H1 (cell line): ENCODE measurements at regions not wholly inside any gene's neighbourhood (a gene's known extent, or its start where the extent isn't known, plus 50 kb on each side); places are given as distances from the start of the nearest gene placed in this dataset.

ENCODE experiments used
- CTCF ChIA-PET: fragments of 300-600 bp; sonication (Branson Sonifier 250); formaldehyde crosslinking; loops from one replicate; lab custom pipeline; 2021; ENCODE audit not compliant: partially characterized antibody; lab: Charles Lee
- POLR2A ChIA-PET: fragments of 300-600 bp; sonication (Branson Sonifier 250); formaldehyde crosslinking; loops from one replicate; lab custom pipeline; 2021; ENCODE audit warnings: inconsistent platforms; ENCODE audit not compliant: partially characterized antibody; lab: Charles Lee
- DNase-seq, 2 experiments: peaks; one replicate each; pipeline versions ENCODE4 v3.0.0 to v3.0.0-alpha.2; 2010 to 2022; ENCODE audit warnings: low spot score in 2 of 2, low read depth in 1 of 2, mixed read lengths in 1 of 2
- FAIRE-seq: peaks from 2 replicates; lab custom pipeline; 2011; peaks lifted over from hg19 to GRCh38; lab: Jason Lieb, UNC
- H2AFZ ChIP-seq: 2 replicates; pipeline ENCODE4 v1.8.1; 2012; ENCODE audit warnings: low read length, inconsistent platforms
- H2AK5ac ChIP-seq: 2 replicates; pipeline ENCODE4 v1.6.1; 2013; ENCODE audit warnings: low read depth, low read length
- H2BK120ac ChIP-seq: replicated peaks from 2 replicates; pipeline ENCODE3; 2013; ENCODE audit warnings: low read depth, low read length, inconsistent platforms
- H2BK12ac ChIP-seq: 2 replicates; pipeline ENCODE4 v1.6.1; 2013; ENCODE audit warnings: low read depth, low read length
- H2BK15ac ChIP-seq: 2 replicates; pipeline ENCODE4 v1.6.1; 2013; ENCODE audit warnings: low read length
- H2BK20ac ChIP-seq: 2 replicates; pipeline ENCODE4 v1.6.1; 2013; ENCODE audit warnings: low read length
- H2BK5ac ChIP-seq: 2 replicates; pipeline ENCODE4 v1.6.1; 2013; ENCODE audit warnings: low read depth, low read length
- H3K14ac ChIP-seq: 2 replicates; pipeline ENCODE4 v1.6.1; 2013; ENCODE audit warnings: inconsistent platforms; ENCODE audit not compliant: insufficient read length
- H3K18ac ChIP-seq: 2 replicates; pipeline ENCODE4 v1.6.1; 2013; ENCODE audit warnings: low read length; ENCODE audit errors: extremely low read depth
- H3K23ac ChIP-seq: 2 replicates; pipeline ENCODE4 v1.6.1; 2013; ENCODE audit warnings: inconsistent platforms; ENCODE audit not compliant: insufficient read length
- H3K23me2 ChIP-seq: 2 replicates; pipeline ENCODE4 v1.6.1; 2013; ENCODE audit warnings: low read depth, low read length
- H3K27ac ChIP-seq: 2 replicates; pipeline ENCODE4 v1.6.1; 2011; ENCODE audit warnings: low read depth, low read length, inconsistent platforms
- H3K27me3 ChIP-seq, 4 experiments: replicated peaks in 1 of 4; 1 replicate in 1 of 4; 2 replicates in 3 of 4; pipeline versions ENCODE4 v1.6.1 to v1.8.1; 2011 to 2013; ENCODE audit warnings: low read length in 3 of 4, mild to moderate bottlenecking in 3 of 4, inconsistent platforms in 2 of 4, mixed read lengths in 2 of 4, moderate library complexity in 1 of 4; ENCODE audit not compliant: control insufficient read depth in 3 of 4, insufficient read depth in 3 of 4; ENCODE audit errors: extremely low read depth in 1 of 4
- H3K36me3 ChIP-seq, 4 experiments: 2 replicates each; pipeline versions ENCODE4 v1.6.1 to v1.8.1; 2011 to 2013; ENCODE audit warnings: mild to moderate bottlenecking in 4 of 4, low read length in 3 of 4, moderate library complexity in 2 of 4, control low read depth in 1 of 4, inconsistent platforms in 1 of 4; ENCODE audit not compliant: insufficient read depth in 4 of 4, control insufficient read depth in 2 of 4
- H3K4ac ChIP-seq: replicated peaks from 2 replicates; pipeline ENCODE3; 2013; ENCODE audit warnings: low read length, low read depth, mixed read lengths, inconsistent platforms; ENCODE audit not compliant: insufficient read length
- H3K4me1 ChIP-seq, 4 experiments: replicated peaks in 1 of 4; 1 replicate in 1 of 4; 2 replicates in 3 of 4; pipeline versions ENCODE4 v1.6.1 to v1.8.1; 2011 to 2013; ENCODE audit warnings: low read length in 3 of 4, inconsistent platforms in 2 of 4, mixed read lengths in 1 of 4; ENCODE audit not compliant: insufficient read depth in 4 of 4, control insufficient read depth in 3 of 4
- H3K4me2 ChIP-seq, 2 experiments: 2 replicates each; pipeline versions ENCODE4 v1.6.1 to v1.8.1; 2011 to 2013; ENCODE audit warnings: low read depth in 2 of 2, low read length in 2 of 2, control low read depth in 1 of 2, inconsistent platforms in 1 of 2, mild to moderate bottlenecking in 1 of 2; ENCODE audit not compliant: insufficient read depth in 1 of 2
- H3K4me3 ChIP-seq, 4 experiments: fragments of 200-600, 300-600 bp in 1 of 4; sonication (generic), shearing (Covaris generic), sonication (Bioruptor Twin) in 1 of 4; 2 replicates each; pipeline versions ENCODE4 v1.5.1 to v1.8.1; 2011 to 2016; ENCODE audit warnings: low read length in 4 of 4, low read depth in 3 of 4, control low read depth in 2 of 4, inconsistent platforms in 2 of 4, mild to moderate bottlenecking in 2 of 4, mixed read lengths in 1 of 4, moderate library complexity in 1 of 4; ENCODE audit not compliant: insufficient read depth in 2 of 4; ENCODE audit errors: extremely low read depth in 1 of 4
- H3K56ac ChIP-seq: replicated peaks from 2 replicates; pipeline ENCODE3; 2013; ENCODE audit warnings: low read depth, mild to moderate bottlenecking, mixed read lengths, low read length, inconsistent platforms; ENCODE audit not compliant: insufficient read length
- H3K79me1 ChIP-seq: 2 replicates; pipeline ENCODE4 v1.6.1; 2013; ENCODE audit warnings: low read depth, low read length, control low read depth
- H3K79me2 ChIP-seq, 2 experiments: 2 replicates each; pipeline versions ENCODE4 v1.6.1 to v1.8.1; 2012 to 2013; ENCODE audit warnings: low read length in 2 of 2, mild to moderate bottlenecking in 2 of 2, inconsistent platforms in 1 of 2; ENCODE audit not compliant: insufficient read depth in 2 of 2, control insufficient read depth in 1 of 2
- H3K9ac ChIP-seq, 4 experiments: replicated peaks in 1 of 4; 1 replicate in 1 of 4; 2 replicates in 3 of 4; pipeline versions ENCODE4 v1.6.1 to v1.8.1; 2011 to 2013; ENCODE audit warnings: low read depth in 3 of 4, low read length in 3 of 4, control low read depth in 2 of 4, mild to moderate bottlenecking in 2 of 4, moderate library complexity in 2 of 4, inconsistent platforms in 1 of 4; ENCODE audit errors: extremely low read depth in 1 of 4
- H3K9me3 ChIP-seq, 2 experiments: 2 replicates each; pipeline versions ENCODE4 v1.6.1 to v1.8.1; 2012 to 2013; ENCODE audit warnings: mild to moderate bottlenecking in 2 of 2, moderate library complexity in 2 of 2, control low read depth in 1 of 2, inconsistent platforms in 1 of 2, low read depth in 1 of 2, low read length in 1 of 2, mixed read lengths in 1 of 2; ENCODE audit not compliant: insufficient read depth in 2 of 2
- H4K20me1 ChIP-seq, 2 experiments: replicated peaks in 1 of 2; 2 replicates each; pipeline versions ENCODE3 to v1.8.1; 2011 to 2013; ENCODE audit warnings: inconsistent platforms in 2 of 2, low read length in 2 of 2, mild to moderate bottlenecking in 1 of 2; ENCODE audit not compliant: insufficient read depth in 2 of 2, control insufficient read depth in 1 of 2
- H4K5ac ChIP-seq: 2 replicates; pipeline ENCODE4 v1.6.1; 2013; ENCODE audit warnings: low read length, low read depth, mixed read lengths, inconsistent platforms; ENCODE audit not compliant: insufficient read length
- H4K8ac ChIP-seq: 2 replicates; pipeline ENCODE4 v1.8.0; 2013; ENCODE audit warnings: mild to moderate bottlenecking, moderate library complexity, low read length, inconsistent platforms; ENCODE audit not compliant: insufficient read depth; ENCODE audit errors: extremely low read depth
- H4K91ac ChIP-seq: replicated peaks from 2 replicates; pipeline ENCODE3; 2013; ENCODE audit warnings: low read length, mixed read lengths, inconsistent platforms; ENCODE audit not compliant: insufficient read length
- BCL11A ChIP-seq, 2 experiments: IDR thresholded peaks; one replicate each; pipeline ENCODE4 v1.6.1; 2011; ENCODE audit warnings: low read depth in 2 of 2, low read length in 2 of 2, mild to moderate bottlenecking in 2 of 2
- CHD1 ChIP-seq: IDR thresholded peaks from 2 replicates; pipeline ENCODE4 v1.6.1; 2012; ENCODE audit warnings: low read depth, low read length, improper control_type of control experiment
- E2F6 ChIP-seq: IDR thresholded peaks from 2 replicates; pipeline ENCODE4 v1.6.1; 2012; ENCODE audit warnings: inconsistent platforms
- FOSL1 ChIP-seq: IDR thresholded peaks from 2 replicates; pipeline ENCODE4 v1.6.1; 2011; ENCODE audit warnings: mild to moderate bottlenecking, low read depth, low read length, moderate library complexity; ENCODE audit not compliant: insufficient read depth
- GABPA ChIP-seq: IDR thresholded peaks from 2 replicates; pipeline ENCODE4 v1.6.1; 2011; ENCODE audit warnings: mild to moderate bottlenecking, low read length, moderate library complexity, borderline replicate concordance; ENCODE audit not compliant: insufficient read depth
- KDM1A ChIP-seq: fragments of 200-600, 300-600 bp; sonication (generic); IDR thresholded peaks from 2 replicates; pipeline ENCODE4 v1.7.1; 2016; ENCODE audit warnings: mild to moderate bottlenecking, low read length, borderline replicate concordance
- NRF1 ChIP-seq: IDR thresholded peaks from 2 replicates; pipeline ENCODE4 v1.6.1; 2011; ENCODE audit warnings: mild to moderate bottlenecking, low read depth, low read length, improper control_type of control experiment
- POU5F1 ChIP-seq: IDR thresholded peaks from 2 replicates; pipeline ENCODE4 v1.6.1; 2011; ENCODE audit warnings: low read depth, mild to moderate bottlenecking, low read length, moderate library complexity
- SP2 ChIP-seq: IDR thresholded peaks from 2 replicates; pipeline ENCODE4 v1.6.1; 2012; ENCODE audit warnings: mild to moderate bottlenecking, low read length, inconsistent platforms
- TBP ChIP-seq: IDR thresholded peaks from 2 replicates; pipeline ENCODE4 v1.6.1; 2011; ENCODE audit warnings: low read depth, low read length, improper control_type of control experiment
- TEAD4 ChIP-seq: IDR thresholded peaks from 2 replicates; pipeline ENCODE4 v1.6.1; 2012; ENCODE audit warnings: low read depth, low read length, inconsistent platforms, mixed read lengths
- WGBS, 2 experiments: shearing (Covaris generic) in 1 of 2; methylation state at CpG; one replicate each; pipeline versions ENCODE4 v1.1.6 to v1.1.7; 2013 to 2015; ENCODE audit warnings: low lambda C conversion rate in 2 of 2, mixed read lengths in 2 of 2, inconsistent platforms in 1 of 2, low coverage in 1 of 2, missing lambda C conversion rate in 1 of 2; ENCODE audit not compliant: insufficient replicate concordance in 2 of 2, insufficient coverage in 1 of 2, insufficient read length in 1 of 2; ENCODE audit errors: extremely low coverage in 1 of 2, missing lambda C conversion rate in 1 of 2; 5-methylcytosine and 5-hydroxymethylcytosine counted together

GRCh38 chr13:107906131-107906530, 309.2 kb downstream of the LIG4 start:
- H3K18ac ChIP-seq = no peak overlapping the region
- H2BK5ac ChIP-seq = no peak overlapping the region
- no peak overlapping the region for H3K4me2 ChIP-seq
- H3K27ac ChIP-seq = no peak overlapping the region
- H2BK120ac ChIP-seq = no peak overlapping the region
- H3K4ac ChIP-seq = no peak overlapping the region
- no peak overlapping the region for H3K23ac ChIP-seq
- H3K56ac ChIP-seq = no peak overlapping the region
- H4K8ac ChIP-seq = no peak overlapping the region
- no peaks in the 10 kb centered on the region for H3K9me3 ChIP-seq
- H3K79me1 ChIP-seq = no peaks in the 10 kb centered on the region
- no peak overlapping the region for H2BK20ac ChIP-seq
- no peak overlapping the region for H2BK15ac ChIP-seq
- H3K36me3 ChIP-seq = no peaks in the 10 kb centered on the region
- H3K4me1 ChIP-seq = no peaks in the 10 kb centered on the region
- H4K20me1 ChIP-seq = no peaks in the 10 kb centered on the region
- POLR2A ChIA-PET = no interaction called here
- H2BK12ac ChIP-seq = no peak overlapping the region
- H4K91ac ChIP-seq = no peak overlapping the region
- H3K9ac ChIP-seq = no peak overlapping the region
- H3K23me2 ChIP-seq = no peaks in the 10 kb centered on the region
- no peaks in the 10 kb centered on the region for H3K79me2 ChIP-seq
- H4K5ac ChIP-seq = no peak overlapping the region
- H3K4me3 ChIP-seq = no peak overlapping the region
- H2AK5ac ChIP-seq = no peak overlapping the region
- CTCF ChIA-PET = interaction anchor here (0.6 kb wide), 2 partner anchors 197 to 426 kb away, joined by 3 read pairs; no protein-coding TSS in a partner anchor
- WGBS, 2 experiments = 89% methylated on average over 5 of the region's 5 CpGs; no CpG with 5 or more reads in 1 of the 2 experiments
- FAIRE-seq (no peak), DNase-seq (no peak)
- H2AFZ ChIP-seq = no peak overlapping the region
- no peak overlapping the region for H3K14ac ChIP-seq
- H3K27me3 ChIP-seq = no peaks in the 10 kb centered on the region
- TF ChIP-seq NRF1 (no peak), TEAD4 (no peak), SP2 (no peak), POU5F1 (no peak), BCL11A (IDR thresholded peaks at IDR 0.05; ENCODE audit: low read depth in 2 of 2, low read length in 2 of 2) (no peak), CHD1 (no peak), FOSL1 (no peak), KDM1A (no peak), E2F6 (no peak), TBP (no peak), GABPA (no peak)
